ENCODE measurements at regions not wholly inside any gene's neighbourhood (a gene's known extent, or its start where the extent isn't known, plus 50 kb on each side); places are given as distances from the start of the nearest gene placed in this dataset.

- no peak for DNase-seq (ENCODE audit: low spot score)
Observed at GRCh38 chr13:26967119-26968038, 204.2 kb downstream of the USP12 start.

DNA sequence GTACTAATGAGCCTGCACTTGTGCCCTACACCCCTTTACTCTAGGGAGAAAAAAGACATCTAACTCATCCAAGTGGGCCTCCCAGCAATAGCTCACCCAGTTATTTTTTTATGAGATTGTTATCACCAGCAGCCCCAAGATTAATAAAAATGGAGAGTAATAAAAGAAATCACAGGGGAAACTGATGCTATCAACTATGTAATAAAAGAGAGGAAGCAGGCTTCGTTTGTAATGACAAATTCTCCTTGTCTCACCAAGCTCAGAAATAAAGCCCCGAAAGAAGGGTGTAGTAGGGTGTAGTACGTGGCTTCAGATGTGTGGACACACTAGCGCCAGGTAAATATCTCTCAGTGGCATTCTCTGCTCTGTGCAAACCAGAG, 204.9 kb downstream of the USP12 start:
- DNase-seq (ENCODE audit: low spot score): no peak

GRCh38 chr13:26965952-26966700, 205.5 kb downstream of the USP12 start:
- peak; percentile 16 for DNase-seq (ENCODE audit: low spot score)

- DNase-seq (ENCODE audit: low spot score): peak; percentile 56
Observed at GRCh38 chr13:26964278-26965250, 204.0 kb upstream of the GPR12 start.

GRCh38 chr13:26962671-26963070, 202.1 kb upstream of the GPR12 start:
- no peak for DNase-seq (ENCODE audit: low spot score)

DNA sequence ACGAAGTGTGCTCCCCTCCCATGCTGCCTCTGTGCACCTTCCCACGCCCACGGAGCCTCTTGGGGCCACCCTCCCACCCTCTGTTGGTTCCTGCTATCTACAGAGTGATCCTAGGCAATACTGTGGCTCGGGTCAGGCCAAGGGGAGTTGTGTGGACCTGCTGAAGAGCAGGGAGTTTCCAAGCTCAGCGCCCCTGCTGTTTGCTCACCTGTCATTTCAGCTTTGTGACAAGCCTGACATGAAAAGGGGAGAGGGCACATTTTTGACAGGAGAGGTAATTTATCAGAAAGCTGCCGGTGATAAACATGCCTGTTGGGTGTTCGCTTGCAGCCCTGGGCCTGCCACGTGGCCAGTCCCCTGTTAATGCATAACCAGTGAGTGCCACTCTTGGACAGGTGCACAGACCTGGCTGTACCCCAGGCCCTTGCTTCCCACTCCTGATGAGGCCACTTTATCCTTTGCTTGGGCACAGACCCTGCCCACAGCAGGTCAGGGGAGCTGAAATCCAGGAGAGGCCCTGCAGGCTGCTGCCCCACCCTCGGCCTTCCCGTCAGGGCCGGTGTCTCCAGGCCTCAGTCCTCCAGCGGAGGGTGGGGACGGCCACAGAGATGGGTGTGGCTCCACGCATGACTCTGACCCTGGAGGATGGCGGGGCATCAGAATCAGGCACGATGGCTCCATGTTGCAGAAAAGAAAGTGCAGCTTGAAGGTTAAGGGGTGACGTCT, 201.5 kb upstream of the GPR12 start:
- no peak for DNase-seq (ENCODE audit: low spot score)

DNA sequence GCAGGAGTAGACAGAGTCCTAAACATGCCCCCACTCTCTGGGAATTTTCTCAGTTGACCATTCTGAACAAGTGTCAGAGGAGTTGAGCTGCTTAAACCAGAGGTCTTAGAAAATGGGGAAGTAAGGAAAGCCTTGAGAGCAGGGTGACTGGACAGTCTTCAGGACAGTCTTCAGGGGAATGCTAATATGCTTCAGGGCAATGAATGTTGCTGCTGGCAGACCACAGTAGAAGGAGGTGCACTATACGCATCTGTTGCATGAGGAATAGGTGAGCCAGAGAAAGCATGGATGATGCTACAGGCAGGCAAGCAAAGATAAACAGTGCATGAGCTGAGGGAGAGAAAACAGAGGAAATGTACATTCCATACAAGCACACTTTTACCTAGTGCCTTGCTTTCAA, 196.6 kb upstream of the GPR12 start:
- DNase-seq (ENCODE audit: low spot score): no peak

GRCh38 chr13:26956522-26957142, 196.0 kb upstream of the GPR12 start:
- no peak for DNase-seq (ENCODE audit: low spot score)

- no peak for DNase-seq (ENCODE audit: low spot score)
Observed at GRCh38 chr13:26954976-26955375, 194.4 kb upstream of the GPR12 start.

DNA sequence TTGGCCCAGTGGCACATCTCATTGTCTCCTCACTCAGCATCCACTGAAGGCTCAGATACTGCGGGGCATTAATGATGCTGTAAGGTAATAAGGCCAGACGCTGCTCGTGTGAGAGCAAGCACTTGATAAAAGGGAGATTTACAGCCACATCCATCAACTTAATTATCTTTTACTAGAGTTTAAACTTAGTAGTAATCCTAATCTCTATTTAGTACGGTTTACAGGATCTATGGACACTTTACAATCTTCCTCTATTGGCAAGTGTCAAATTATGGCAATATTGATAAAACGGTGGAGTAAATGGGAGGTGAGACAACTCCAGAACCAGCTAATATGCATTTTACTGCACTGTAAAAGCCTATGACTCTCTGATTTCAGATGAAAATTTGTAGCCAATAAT, 192.7 kb upstream of the GPR12 start:
- DNase-seq (ENCODE audit: low spot score): no peak

- no peak for DNase-seq (ENCODE audit: low spot score)
Observed at GRCh38 chr13:26952551-26953143, 192.1 kb upstream of the GPR12 start.

- no peak for DNase-seq (ENCODE audit: low spot score)
Observed at GRCh38 chr13:26951581-26952177, 191.1 kb upstream of the GPR12 start.

- no peak for DNase-seq (ENCODE audit: low spot score)
Observed at GRCh38 chr13:26950968-26951367, 190.4 kb upstream of the GPR12 start.

DNA sequence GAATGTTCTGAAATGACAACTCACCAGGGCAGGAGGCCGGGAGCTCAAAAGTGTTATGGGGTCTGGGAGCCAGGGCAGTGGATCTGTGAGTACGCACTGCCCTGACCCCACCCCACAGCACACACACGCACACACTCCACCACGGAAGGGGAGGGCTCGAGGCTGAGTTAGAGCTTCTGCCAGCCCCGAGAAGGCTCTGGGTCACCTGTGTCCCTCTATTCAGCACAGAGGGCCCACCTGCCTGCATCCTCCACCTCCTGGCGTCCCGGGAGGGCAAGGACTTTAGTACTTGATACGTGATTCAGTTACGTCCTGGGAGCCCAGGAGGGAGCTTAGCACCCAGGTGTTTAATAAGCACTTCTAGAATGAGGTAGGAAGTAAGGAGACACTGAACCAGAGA, 190.0 kb upstream of the GPR12 start:
- no peak for DNase-seq (ENCODE audit: low spot score)

- no peak for DNase-seq (ENCODE audit: low spot score)
Observed at GRCh38 chr13:26949701-26950502, 189.3 kb upstream of the GPR12 start.

DNA sequence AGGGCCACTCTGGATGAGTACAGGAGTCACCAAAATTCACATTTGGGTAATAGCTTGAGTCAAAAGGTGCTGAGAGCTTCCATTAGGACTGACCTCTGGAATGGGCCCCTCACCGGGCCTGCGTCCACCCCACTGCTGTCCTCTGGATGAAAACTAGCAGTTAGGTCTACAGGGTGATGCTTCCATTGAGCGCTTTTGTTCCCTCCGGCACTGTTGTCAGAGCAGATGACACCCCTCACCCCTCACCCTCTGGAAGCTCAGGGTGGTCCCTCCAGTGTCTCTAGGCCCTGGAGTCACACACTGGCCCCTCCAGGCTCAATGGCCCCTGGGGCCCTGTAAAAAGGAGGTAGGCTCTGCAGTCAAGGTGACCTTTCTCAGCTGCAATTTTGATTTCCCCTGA, 187.8 kb upstream of the GPR12 start:
- DNase-seq (ENCODE audit: low spot score): no peak

GRCh38 chr13:26946684-26947343, 186.2 kb upstream of the GPR12 start:
- DNase-seq (ENCODE audit: low spot score): peak; percentile 57

DNA sequence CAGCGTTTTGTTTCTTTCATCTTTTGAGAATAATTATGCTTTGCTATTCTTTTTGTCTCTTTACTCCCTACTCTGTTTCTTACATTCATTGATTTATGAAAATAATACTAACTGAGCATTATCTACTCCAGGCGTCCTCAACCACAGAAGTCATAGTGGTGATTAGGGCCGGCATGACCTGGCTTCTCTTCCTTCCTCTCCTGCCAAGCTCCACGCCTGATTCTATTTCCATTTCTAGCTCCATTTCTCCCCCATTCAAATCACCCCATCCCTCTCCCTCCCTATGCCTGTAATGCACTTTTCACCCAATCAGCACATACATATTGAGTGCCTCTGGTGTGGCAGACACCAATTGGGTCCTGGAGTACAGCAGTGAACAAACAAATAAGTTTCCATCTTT, 183.2 kb upstream of the GPR12 start:
- no peak for DNase-seq (ENCODE audit: low spot score)

- DNase-seq (ENCODE audit: low spot score): no peak
Observed at GRCh38 chr13:26942184-26942583, 181.6 kb upstream of the GPR12 start.

Measured in H4 (cell line).